CD4-positive, CD25-positive, alpha-beta regulatory T cell (primary cell): ENCODE measurements at regions not wholly inside any gene's neighbourhood (a gene's known extent, or its start where the extent isn't known, plus 50 kb on each side); places are given as distances from the start of the nearest gene placed in this dataset.

Source experiments
- ATAC-seq, 2 donors: fragments of 150-1000 bp; cut with Tn5 transposase; one replicate each; pipeline ENCODE4 v1.10.0; 2021; ENCODE audit warnings: low read depth in 2 of 2, moderate number of reproducible peaks in 2 of 2, moderate library complexity in 1 of 2
- DNase-seq, 3 donors: peaks; one replicate each; pipeline versions ENCODE4 v3.0.0 to v3.0.0-alpha.2; 2012 to 2022; ENCODE audit warnings: mixed read lengths in 1 of 3
- H3K27ac ChIP-seq: one replicate; pipeline ENCODE4 v1.7.0; 2013; ENCODE audit warnings: mild to moderate bottlenecking, low read length; ENCODE audit not compliant: insufficient read depth, poor library complexity, severe bottlenecking
- H3K27me3 ChIP-seq: one replicate; pipeline ENCODE4 v1.7.0; 2013; ENCODE audit warnings: low read length; ENCODE audit not compliant: control insufficient read depth, insufficient read depth
- H3K36me3 ChIP-seq: one replicate; pipeline ENCODE4 v1.7.0; 2013; ENCODE audit warnings: mild to moderate bottlenecking, low read length, moderate library complexity; ENCODE audit not compliant: control insufficient read depth, insufficient read depth
- H3K4me1 ChIP-seq: 2 replicates; pipeline ENCODE4 v1.7.0; 2013; ENCODE audit warnings: mild to moderate bottlenecking, low read length; ENCODE audit not compliant: insufficient read depth, control insufficient read depth, poor library complexity, severe bottlenecking
- H3K4me3 ChIP-seq: one replicate; pipeline ENCODE4 v1.7.0; 2013; ENCODE audit warnings: low read depth, mild to moderate bottlenecking, low read length, moderate library complexity
- H3K9me3 ChIP-seq, 2 experiments: 1 replicate in 1 of 2; 2 replicates in 1 of 2; pipeline ENCODE4 v1.7.0; 2013; ENCODE audit warnings: low read length in 2 of 2, mild to moderate bottlenecking in 1 of 2, moderate library complexity in 1 of 2; ENCODE audit not compliant: control insufficient read depth in 2 of 2
- H3K27ac Mint-ChIP-seq, 3 donors: one replicate each; pipeline ENCODE4 v1.8.0; 2020 to 2022; ENCODE audit warnings: mild to moderate bottlenecking in 3 of 3, mixed read lengths in 3 of 3, moderate library complexity in 2 of 3
- H3K27me3 Mint-ChIP-seq: one replicate; pipeline ENCODE4 v1.8.0; 2022; ENCODE audit warnings: mild to moderate bottlenecking, mixed read lengths
- H3K36me3 Mint-ChIP-seq: one replicate; pipeline ENCODE4 v1.8.0; 2020; ENCODE audit warnings: mixed read lengths
- H3K4me1 Mint-ChIP-seq, 4 donors: one replicate each; pipeline ENCODE4 v1.8.0; 2020 to 2022; ENCODE audit warnings: mixed read lengths in 4 of 4, mild to moderate bottlenecking in 1 of 4
- H3K4me3 Mint-ChIP-seq, 4 donors: one replicate each; pipeline ENCODE4 v1.8.0; 2020 to 2022; ENCODE audit warnings: mild to moderate bottlenecking in 4 of 4, mixed read lengths in 4 of 4, moderate library complexity in 3 of 4
- H3K9me3 Mint-ChIP-seq, 7 donors: one replicate each; pipeline ENCODE4 v1.8.0; 2020 to 2022; ENCODE audit warnings: mixed read lengths in 7 of 7, mild to moderate bottlenecking in 3 of 7, moderate library complexity in 2 of 7

GRCh38 chr12:76195920-76196319 is 111.4 kb upstream of the NAP1L1 start:
- H3K27me3 Mint-ChIP-seq: peaks cover 18% of the 10 kb centered on the region
- no peaks in the 10 kb centered on the region for H3K36me3 Mint-ChIP-seq
- no peak overlapping the region for H3K27ac Mint-ChIP-seq
- H3K4me3 ChIP-seq: no peak overlapping the region
- peaks cover 0 to 28% (median 12%) of the 10 kb centered on the region in 7 donors for H3K9me3 Mint-ChIP-seq
- no peak overlapping the region for H3K4me3 Mint-ChIP-seq
- DNase-seq (no peak), ATAC-seq (no peak)
- no peaks in the 10 kb centered on the region for H3K4me1 Mint-ChIP-seq
- H3K4me1 ChIP-seq: no peaks in the 10 kb centered on the region
- peaks cover 11% of the 10 kb centered on the region for H3K27me3 ChIP-seq
- peaks cover 24 to 25% of the 10 kb centered on the region in 2 experiments for H3K9me3 ChIP-seq
- H3K27ac ChIP-seq: no peak overlapping the region
- H3K36me3 ChIP-seq: no peaks in the 10 kb centered on the region

GRCh38 chr12:76194724-76195123 is 110.2 kb upstream of the NAP1L1 start:
- H3K36me3 ChIP-seq: no peaks in the 10 kb centered on the region
- ATAC-seq: no peak
- no peak overlapping the region for H3K27ac Mint-ChIP-seq
- no peaks in the 10 kb centered on the region for H3K4me1 Mint-ChIP-seq
- DNase-seq: no peak
- H3K4me3 ChIP-seq: no peak overlapping the region
- no peaks in the 10 kb centered on the region for H3K4me1 ChIP-seq
- no peaks in the 10 kb centered on the region for H3K36me3 Mint-ChIP-seq
- H3K9me3 Mint-ChIP-seq: peaks cover 0 to 25% (median 9%) of the 10 kb centered on the region in 7 donors
- H3K27me3 Mint-ChIP-seq: peaks cover 24% of the 10 kb centered on the region
- no peak overlapping the region for H3K27ac ChIP-seq
- H3K9me3 ChIP-seq: peaks cover 17 to 20% of the 10 kb centered on the region in 2 experiments
- peaks cover 9% of the 10 kb centered on the region for H3K27me3 ChIP-seq
- no peak overlapping the region for H3K4me3 Mint-ChIP-seq

- Histone ChIP-seq H3K27ac (no peak overlapping the region), H3K27me3 (peaks cover 9% of the 10 kb centered on the region), H3K4me1 (no peaks in the 10 kb centered on the region), H3K9me3 (peaks cover 12% of the 10 kb centered on the region in 2 experiments), H3K4me3 (no peak overlapping the region), H3K36me3 (no peaks in the 10 kb centered on the region)
- Mint-ChIP-seq H3K27me3 (peaks cover 24% of the 10 kb centered on the region), H3K4me3 (no peak overlapping the region), H3K4me1 (no peaks in the 10 kb centered on the region), H3K27ac (no peak overlapping the region), H3K9me3 (peaks cover 0 to 18% (median 4%) of the 10 kb centered on the region in 7 donors), H3K36me3 (no peaks in the 10 kb centered on the region)
- DNase-seq (peak in 1 of 3 donors; percentile 6), ATAC-seq (no peak)
Observed at GRCh38 chr12:76193961-76194360, 109.5 kb upstream of the NAP1L1 start.

GRCh38 chr12:76192416-76192815 is 107.9 kb upstream of the NAP1L1 start:
- Histone ChIP-seq H3K36me3 (no peaks in the 10 kb centered on the region), H3K4me1 (no peaks in the 10 kb centered on the region), H3K27ac (no peak overlapping the region), H3K27me3 (peaks cover 9% of the 10 kb centered on the region), H3K4me3 (no peak overlapping the region), H3K9me3 (no peaks in the 10 kb centered on the region)
- H3K4me1 Mint-ChIP-seq: no peaks in the 10 kb centered on the region
- peaks cover 0 to 13% (median 0%) of the 10 kb centered on the region in 7 donors for H3K9me3 Mint-ChIP-seq
- ATAC-seq: no peak
- DNase-seq: no peak
- H3K27ac Mint-ChIP-seq: no peak overlapping the region
- peaks cover 25% of the 10 kb centered on the region for H3K27me3 Mint-ChIP-seq
- no peak overlapping the region for H3K4me3 Mint-ChIP-seq
- H3K36me3 Mint-ChIP-seq: no peaks in the 10 kb centered on the region

GRCh38 chr12:76190299-76190698 is 105.8 kb upstream of the NAP1L1 start:
- H3K4me1 ChIP-seq: no peaks in the 10 kb centered on the region
- no peaks in the 10 kb centered on the region for H3K27me3 ChIP-seq
- H3K27ac Mint-ChIP-seq: no peak overlapping the region
- H3K27me3 Mint-ChIP-seq: peaks cover 20% of the 10 kb centered on the region
- peaks cover 0 to 6% (median 0%) of the 10 kb centered on the region in 7 donors for H3K9me3 Mint-ChIP-seq
- H3K4me1 Mint-ChIP-seq: no peaks in the 10 kb centered on the region
- no peaks in the 10 kb centered on the region for H3K9me3 ChIP-seq
- H3K4me3 Mint-ChIP-seq: no peak overlapping the region
- no peak overlapping the region for H3K27ac ChIP-seq
- no peak for DNase-seq
- H3K36me3 ChIP-seq: no peaks in the 10 kb centered on the region
- no peaks in the 10 kb centered on the region for H3K36me3 Mint-ChIP-seq
- no peak overlapping the region for H3K4me3 ChIP-seq
- no peak for ATAC-seq

GRCh38 chr12:76189851-76190250 is 105.4 kb upstream of the NAP1L1 start:
- no peak overlapping the region for H3K4me3 ChIP-seq
- Mint-ChIP-seq H3K36me3 (no peaks in the 10 kb centered on the region), H3K27ac (no peak overlapping the region), H3K4me1 (no peaks in the 10 kb centered on the region), H3K9me3 (peaks cover 0 to 2% (median 0%) of the 10 kb centered on the region in 7 donors), H3K27me3 (peaks cover 20% of the 10 kb centered on the region), H3K4me3 (no peak overlapping the region)
- no peak for DNase-seq
- no peaks in the 10 kb centered on the region for H3K9me3 ChIP-seq
- H3K27ac ChIP-seq: no peak overlapping the region
- ATAC-seq: no peak
- no peaks in the 10 kb centered on the region for H3K36me3 ChIP-seq
- H3K27me3 ChIP-seq: no peaks in the 10 kb centered on the region
- no peaks in the 10 kb centered on the region for H3K4me1 ChIP-seq

DNA sequence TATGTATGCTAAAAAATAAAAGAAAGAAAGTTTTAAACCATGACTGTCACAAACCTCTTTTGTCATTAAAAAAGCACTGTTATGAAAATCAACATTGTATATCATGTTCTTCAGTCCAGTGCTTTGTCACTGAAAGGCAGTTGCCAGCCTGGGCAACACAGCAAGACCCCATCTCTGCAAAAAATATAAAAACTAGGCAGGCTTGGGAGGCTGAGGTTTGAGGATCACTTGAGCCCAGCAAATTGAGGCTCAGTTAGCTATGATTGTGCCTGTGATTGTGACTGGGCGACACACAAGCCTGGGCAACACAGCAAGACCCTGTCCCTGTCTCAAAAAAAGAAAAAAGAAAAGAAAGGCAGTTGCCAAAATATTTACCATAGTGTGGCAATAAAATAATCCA is 102.7 kb upstream of the NAP1L1 start:
- Mint-ChIP-seq H3K9me3 (no peaks in the 10 kb centered on the region), H3K27me3 (peaks cover 26% of the 10 kb centered on the region), H3K4me1 (peaks cover 0 to 8% (median 0%) of the 10 kb centered on the region in 4 donors), H3K36me3 (no peaks in the 10 kb centered on the region), H3K27ac (no peak overlapping the region), H3K4me3 (no peak overlapping the region)
- Histone ChIP-seq H3K4me1 (no peaks in the 10 kb centered on the region), H3K9me3 (no peaks in the 10 kb centered on the region), H3K27me3 (no peaks in the 10 kb centered on the region), H3K27ac (no peak overlapping the region), H3K36me3 (no peaks in the 10 kb centered on the region), H3K4me3 (no peak overlapping the region)
- no peak for DNase-seq
- ATAC-seq: no peak

DNA sequence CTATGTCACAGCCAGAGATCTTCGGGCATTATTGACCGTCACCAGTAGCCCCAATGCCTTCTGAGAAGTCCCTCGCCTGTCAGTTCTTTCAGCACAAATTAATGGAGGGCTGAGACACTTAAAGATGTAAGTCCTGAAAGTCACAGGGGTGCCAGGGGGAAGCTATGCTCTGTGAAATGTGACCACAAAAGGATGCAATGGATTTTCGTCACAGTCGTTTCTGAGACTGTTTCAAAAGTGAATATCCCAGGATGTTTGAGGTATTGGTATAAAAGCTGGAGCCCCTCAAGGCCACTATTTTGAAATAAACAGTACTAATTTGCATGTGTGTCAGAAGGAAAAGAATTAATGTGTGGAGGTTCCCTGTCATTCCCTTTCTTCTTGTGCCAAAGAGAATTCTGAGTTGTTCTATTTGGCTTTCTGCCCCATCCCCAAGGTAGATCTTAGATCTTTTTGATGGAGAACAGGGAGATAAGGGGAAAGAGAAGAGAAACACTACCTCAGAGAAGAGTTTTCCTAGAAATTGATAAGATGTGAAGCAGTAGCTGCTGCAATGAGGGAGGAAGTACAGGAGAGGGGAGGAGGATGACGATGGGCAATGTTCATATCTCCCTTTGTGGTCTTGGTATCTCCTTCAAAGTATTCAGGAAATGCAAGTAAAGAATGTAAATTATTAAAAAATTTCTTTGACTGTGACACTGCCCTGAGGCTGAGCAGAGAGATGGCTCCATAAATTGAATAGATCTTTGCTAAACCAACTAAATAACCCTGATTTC is 101.8 kb upstream of the NAP1L1 start:
- Mint-ChIP-seq H3K27ac (no peak overlapping the region), H3K9me3 (no peaks in the 10 kb centered on the region), H3K4me1 (peaks cover 0 to 8% (median 0%) of the 10 kb centered on the region in 4 donors), H3K36me3 (no peaks in the 10 kb centered on the region), H3K4me3 (no peak overlapping the region), H3K27me3 (peaks cover 22% of the 10 kb centered on the region)
- Histone ChIP-seq H3K27me3 (no peaks in the 10 kb centered on the region), H3K27ac (no peak overlapping the region), H3K4me3 (no peak overlapping the region), H3K4me1 (no peaks in the 10 kb centered on the region), H3K9me3 (no peaks in the 10 kb centered on the region), H3K36me3 (no peaks in the 10 kb centered on the region)
- ATAC-seq (no peak), DNase-seq (no peak)
